Trophoblast cell (in vitro differentiated cells and primary cell): ENCODE measurements at regions not wholly inside any gene's neighbourhood (a gene's known extent, or its start where the extent isn't known, plus 50 kb on each side); places are given as distances from the start of the nearest gene placed in this dataset.
A peak's percentile ranks its signal among the peaks of the same experiment; 100 is the strongest.
"Not testable (repeated sequence)": the region's sequence is repeated elsewhere in the genome, so short reads cannot be mapped to it uniquely, and the experiment has no call there.

Source experiments
- DNase-seq, 2 donors: peaks; one replicate each; pipeline ENCODE4 v3.0.0-alpha.2; 2016
- H2AFZ ChIP-seq: 2 replicates; pipeline ENCODE4 v1.6.1; 2013; ENCODE audit warnings: low read length, moderate library complexity, mild to moderate bottlenecking; ENCODE audit not compliant: insufficient read depth, poor library complexity
- H2AK5ac ChIP-seq: 2 replicates; pipeline ENCODE4 v1.6.1; 2013; ENCODE audit warnings: mild to moderate bottlenecking, low read length
- H2BK120ac ChIP-seq: 2 replicates; pipeline ENCODE4 v1.6.1; 2013; ENCODE audit warnings: low read length, mild to moderate bottlenecking, moderate library complexity; ENCODE audit not compliant: insufficient read depth, poor library complexity
- H2BK12ac ChIP-seq: 2 replicates; pipeline ENCODE4 v1.6.1; 2013; ENCODE audit warnings: mild to moderate bottlenecking, low read length, moderate library complexity
- H2BK5ac ChIP-seq: 2 replicates; pipeline ENCODE4 v1.6.1; 2013; ENCODE audit warnings: low read length, low read depth, moderate library complexity, mild to moderate bottlenecking; ENCODE audit not compliant: poor library complexity
- H3K14ac ChIP-seq: 2 replicates; pipeline ENCODE4 v1.6.1; 2013; ENCODE audit warnings: mild to moderate bottlenecking, low read length
- H3K18ac ChIP-seq: 2 replicates; pipeline ENCODE4 v1.6.1; 2013; ENCODE audit warnings: mild to moderate bottlenecking, low read length
- H3K23ac ChIP-seq: 2 replicates; pipeline ENCODE4 v1.6.1; 2013; ENCODE audit warnings: low read length
- H3K27ac ChIP-seq: 2 replicates; pipeline ENCODE4 v1.5.1; 2013; ENCODE audit warnings: low read depth, mild to moderate bottlenecking, inconsistent platforms, low read length, moderate library complexity
- H3K27me3 ChIP-seq: 2 replicates; pipeline ENCODE4 v1.6.1; 2013; ENCODE audit warnings: inconsistent platforms, mild to moderate bottlenecking, low read length, moderate library complexity; ENCODE audit not compliant: insufficient read depth
- H3K36me3 ChIP-seq, 2 experiments: 1 replicate in 1 of 2; 2 replicates in 1 of 2; pipeline ENCODE4 v1.6.1; 2013; ENCODE audit warnings: low read length in 2 of 2, mild to moderate bottlenecking in 2 of 2, moderate library complexity in 1 of 2; ENCODE audit not compliant: insufficient read depth in 2 of 2, control insufficient read depth in 1 of 2
- H3K4ac ChIP-seq: 2 replicates; pipeline ENCODE4 v1.6.1; 2013; ENCODE audit warnings: low read depth, mild to moderate bottlenecking, low read length, moderate library complexity
- H3K4me1 ChIP-seq, 2 experiments: 1 replicate in 1 of 2; 2 replicates in 1 of 2; pipeline ENCODE4 v1.6.1; 2013; ENCODE audit warnings: low read length in 2 of 2, mild to moderate bottlenecking in 2 of 2, moderate library complexity in 1 of 2; ENCODE audit not compliant: insufficient read depth in 2 of 2, control insufficient read depth in 1 of 2
- H3K4me2 ChIP-seq: 2 replicates; pipeline ENCODE4 v1.6.1; 2013; ENCODE audit warnings: inconsistent platforms, mild to moderate bottlenecking, low read length, moderate library complexity
- H3K4me3 ChIP-seq: 2 replicates; pipeline ENCODE4 v1.5.1; 2013; ENCODE audit warnings: mild to moderate bottlenecking, low read depth, low read length, inconsistent platforms
- H3K79me1 ChIP-seq: one replicate; pipeline ENCODE4 v1.6.1; 2013; ENCODE audit warnings: low read length
- H3K79me2 ChIP-seq: 2 replicates; pipeline ENCODE4 v1.6.1; 2013; ENCODE audit warnings: low read length, mild to moderate bottlenecking; ENCODE audit not compliant: control insufficient read depth, insufficient read depth, poor library complexity
- H3K9ac ChIP-seq: 2 replicates; pipeline ENCODE4 v1.6.1; 2013; ENCODE audit warnings: mild to moderate bottlenecking, low read length
- H3K9me3 ChIP-seq: 2 replicates; pipeline ENCODE4 v1.6.1; 2013; ENCODE audit warnings: low read depth, mild to moderate bottlenecking, control low read depth, inconsistent platforms, low read length; ENCODE audit not compliant: insufficient read depth
- H4K12ac ChIP-seq: 2 replicates; pipeline ENCODE4 v1.6.1; 2013; ENCODE audit warnings: low read depth, mild to moderate bottlenecking, low read length, moderate library complexity
- H4K8ac ChIP-seq: 2 replicates; pipeline ENCODE4 v1.6.1; 2013; ENCODE audit warnings: low read depth, mild to moderate bottlenecking, low read length, moderate library complexity
- H4K91ac ChIP-seq: one replicate; pipeline ENCODE4 v1.6.1; 2013; ENCODE audit warnings: low read depth, mild to moderate bottlenecking, low read length, moderate library complexity
- WGBS: extraction: QIAGEN DNeasy Blood & Tissue Kit; methylation state at CpG from one replicate; pipeline ENCODE4 v1.1.7; 2013; ENCODE audit warnings: missing lambda C conversion rate; ENCODE audit not compliant: insufficient read length, insufficient coverage; ENCODE audit errors: extremely low coverage; 5-methylcytosine and 5-hydroxymethylcytosine counted together

DNA sequence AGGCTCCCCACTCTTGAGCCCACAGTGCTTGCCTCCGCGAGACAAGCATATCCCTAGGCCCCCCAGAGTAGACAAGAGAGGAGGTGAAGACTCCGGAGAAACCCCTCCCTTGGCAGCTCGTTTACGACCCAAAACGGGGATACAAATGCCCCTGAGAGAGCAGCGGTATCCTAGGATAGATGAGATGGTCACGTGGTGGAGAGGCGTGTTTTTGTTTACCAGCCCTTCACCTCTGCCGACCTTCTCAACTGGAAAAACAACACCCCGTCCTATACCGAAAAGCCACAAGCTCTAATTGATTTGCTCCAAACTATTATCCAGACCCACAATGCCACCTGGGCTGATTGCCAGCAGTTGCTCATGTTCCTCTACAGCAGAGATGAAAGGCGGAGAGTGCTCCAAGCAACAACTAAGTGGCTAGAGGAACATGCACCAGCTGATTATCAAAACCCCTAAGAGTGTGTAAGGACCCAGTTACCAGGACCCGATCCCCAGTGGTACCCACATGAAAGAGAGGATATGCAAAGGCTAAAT is 99.5 kb upstream of the OSBPL11 start:
- Histone ChIP-seq H3K79me1 (no peaks in the 10 kb centered on the region), H2AK5ac (no peak overlapping the region), H4K12ac (no peak overlapping the region), H4K91ac (no peak overlapping the region), H3K4me2 (no peak overlapping the region), H3K23ac (no peak overlapping the region), H3K27ac (no peak overlapping the region), H3K9me3 (no peaks in the 10 kb centered on the region), H3K36me3 (no peaks in the 10 kb centered on the region), H3K79me2 (no peaks in the 10 kb centered on the region), H3K4ac (no peak overlapping the region), H3K14ac (no peak overlapping the region), H3K18ac (no peak overlapping the region), H2AFZ (no peak overlapping the region), H4K8ac (no peak overlapping the region), H3K4me1 (peaks cover 0 to 3% of the 10 kb centered on the region in 2 experiments), H2BK5ac (no peak overlapping the region), H2BK120ac (no peak overlapping the region), H3K9ac (no peak overlapping the region), H2BK12ac (no peak overlapping the region), H3K4me3 (no peak overlapping the region), H3K27me3 (no peaks in the 10 kb centered on the region)
- WGBS, result no CpG with 5 or more reads among the region's 14 CpGs
- no peak for DNase-seq

DNA sequence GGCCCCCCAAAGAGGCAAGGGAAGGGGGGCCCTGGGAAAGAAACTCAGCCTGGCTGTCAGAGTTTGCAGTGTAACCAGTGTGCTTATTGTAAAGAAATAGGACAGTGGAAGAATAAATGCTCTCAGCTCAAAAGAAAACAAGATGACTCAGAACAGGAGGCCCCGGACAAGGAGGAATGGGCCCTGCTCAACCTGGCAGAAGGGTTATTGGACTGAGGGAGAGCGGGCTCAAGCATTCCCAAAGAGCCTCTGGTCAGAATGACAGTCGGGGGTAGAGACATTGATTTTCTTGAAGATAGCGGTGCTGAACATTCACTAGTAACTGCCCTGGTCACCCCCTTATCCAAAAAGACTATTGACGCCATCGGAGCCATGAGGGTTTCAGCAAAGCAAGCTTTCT is 100.4 kb upstream of the OSBPL11 start:
- Histone ChIP-seq H3K27ac (no peak overlapping the region), H3K79me2 (no peaks in the 10 kb centered on the region), H3K4ac (no peak overlapping the region), H3K4me3 (no peak overlapping the region), H2BK12ac (no peak overlapping the region), H3K14ac (no peak overlapping the region), H3K9me3 (no peaks in the 10 kb centered on the region), H2AFZ (no peak overlapping the region), H4K91ac (no peak overlapping the region), H3K4me2 (no peak overlapping the region), H3K23ac (no peak overlapping the region), H4K8ac (no peak overlapping the region), H3K36me3 (no peaks in the 10 kb centered on the region), H2BK5ac (no peak overlapping the region), H3K9ac (no peak overlapping the region), H3K27me3 (no peaks in the 10 kb centered on the region), H3K79me1 (no peaks in the 10 kb centered on the region), H3K4me1 (peaks cover 0 to 3% of the 10 kb centered on the region in 2 experiments), H2AK5ac (no peak overlapping the region), H2BK120ac (no peak overlapping the region), H4K12ac (no peak overlapping the region), H3K18ac (no peak overlapping the region)
- no peak for DNase-seq
- no CpG with 5 or more reads among the region's 6 CpGs for WGBS

DNA sequence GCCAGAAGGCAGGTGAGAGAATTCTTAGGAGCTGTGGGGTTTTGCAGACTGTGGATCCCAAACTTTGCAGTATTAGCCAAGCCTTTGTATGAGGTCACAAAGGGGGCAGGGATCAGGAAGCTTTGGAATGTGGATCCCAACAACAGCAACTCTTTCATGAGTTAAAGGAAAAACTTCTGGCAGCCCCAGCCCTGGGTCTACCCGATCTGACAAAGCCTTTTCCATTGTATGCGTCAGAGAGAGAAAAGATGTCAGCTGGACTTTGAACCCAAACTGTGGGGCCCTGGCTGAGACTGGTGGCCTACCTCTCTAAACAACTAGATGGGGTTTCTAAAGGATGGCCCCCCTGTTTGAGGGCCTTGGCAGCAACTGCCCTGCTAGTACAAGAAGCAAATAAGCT is 101.8 kb upstream of the OSBPL11 start:
- not testable (repeated sequence) for H4K91ac ChIP-seq, H3K14ac ChIP-seq, DNase-seq, H4K12ac ChIP-seq, H3K4ac ChIP-seq, H2BK5ac ChIP-seq, H2BK12ac ChIP-seq, H3K9ac ChIP-seq, H3K4me1 ChIP-seq, H3K23ac ChIP-seq, H3K27ac ChIP-seq, H2BK120ac ChIP-seq, H3K79me2 ChIP-seq, H3K9me3 ChIP-seq, H3K4me2 ChIP-seq, H2AFZ ChIP-seq, H2AK5ac ChIP-seq, H3K18ac ChIP-seq, H3K36me3 ChIP-seq, H3K79me1 ChIP-seq, H3K4me3 ChIP-seq, H4K8ac ChIP-seq, H3K27me3 ChIP-seq
- no CpG with 5 or more reads among the region's 2 CpGs for WGBS

DNA sequence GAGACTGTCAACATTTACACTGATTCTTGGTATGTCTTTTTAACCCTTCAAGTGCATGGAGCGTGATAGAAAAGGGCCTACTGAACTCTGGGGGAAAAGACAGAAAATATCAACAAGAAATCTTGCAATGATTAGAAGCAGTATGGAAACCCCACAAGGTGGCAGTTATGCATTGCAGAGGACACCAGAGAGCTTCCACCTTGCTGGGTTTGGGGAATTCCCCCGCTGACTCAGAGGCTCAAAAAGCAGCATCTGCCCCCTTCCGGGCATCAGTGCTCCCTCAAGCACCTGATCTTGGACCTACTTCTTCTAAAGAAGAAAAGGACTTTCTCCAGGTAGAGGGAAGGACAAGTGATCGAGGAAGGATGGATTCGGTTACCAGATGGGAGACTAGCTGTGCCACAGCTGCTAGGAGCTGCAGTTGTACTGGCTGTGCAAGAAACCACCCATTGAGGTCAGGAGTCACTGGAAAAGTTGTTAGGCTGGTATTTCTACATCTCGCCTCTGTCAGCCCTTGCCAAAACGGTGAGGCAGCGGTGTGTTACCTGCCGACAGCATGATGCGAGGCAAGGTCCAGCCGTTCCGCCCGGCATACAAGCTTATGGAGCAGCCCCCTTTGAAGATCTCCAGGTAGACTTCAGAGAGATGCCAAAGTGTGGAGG is 102.8 kb upstream of the OSBPL11 start:
- H3K36me3 ChIP-seq, H3K23ac ChIP-seq, H3K9ac ChIP-seq, H2AFZ ChIP-seq, H3K79me2 ChIP-seq, H3K4me1 ChIP-seq, H3K4ac ChIP-seq, H3K27ac ChIP-seq, H4K8ac ChIP-seq, H4K12ac ChIP-seq, H2BK5ac ChIP-seq, H3K79me1 ChIP-seq, H3K18ac ChIP-seq, H3K4me3 ChIP-seq, H2BK12ac ChIP-seq, H3K4me2 ChIP-seq, H3K9me3 ChIP-seq, H3K14ac ChIP-seq, H2BK120ac ChIP-seq, H4K91ac ChIP-seq, H3K27me3 ChIP-seq, H2AK5ac ChIP-seq: not testable (repeated sequence)
- DNase-seq, result peak in 1 of 2 donors; percentile 48
- WGBS, result no CpG with 5 or more reads among the region's 13 CpGs
